ENCODE measurements at regions not wholly inside any gene's neighbourhood (a gene's known extent, or its start where the extent isn't known, plus 50 kb on each side); places are given as distances from the start of the nearest gene placed in this dataset.

- H3K27me3 Mint-ChIP-seq (ENCODE audit: unreplicated experiment), result no peaks in the 10 kb centered on the region
- no peak overlapping the region for H3K4me3 Mint-ChIP-seq (ENCODE audit: unreplicated experiment)
- H3K36me3 Mint-ChIP-seq (ENCODE audit: low read depth, unreplicated experiment), result no peaks in the 10 kb centered on the region
- H3K27ac Mint-ChIP-seq (ENCODE audit: unreplicated experiment), result no peak overlapping the region
- no peaks in the 10 kb centered on the region for H3K9me3 Mint-ChIP-seq (ENCODE audit: unreplicated experiment)
- TF ChIP-seq CTCF (IDR thresholded peaks at IDR 0.05; ENCODE audit: unreplicated experiment), result no peak
- no peaks in the 10 kb centered on the region for H3K4me1 Mint-ChIP-seq (ENCODE audit: unreplicated experiment)
- no peak for DNase-seq (ENCODE audit: low spot score)
Observed at GRCh38 chr5:128649192-128649591, 111.1 kb upstream of the FBN2 start.

DNA sequence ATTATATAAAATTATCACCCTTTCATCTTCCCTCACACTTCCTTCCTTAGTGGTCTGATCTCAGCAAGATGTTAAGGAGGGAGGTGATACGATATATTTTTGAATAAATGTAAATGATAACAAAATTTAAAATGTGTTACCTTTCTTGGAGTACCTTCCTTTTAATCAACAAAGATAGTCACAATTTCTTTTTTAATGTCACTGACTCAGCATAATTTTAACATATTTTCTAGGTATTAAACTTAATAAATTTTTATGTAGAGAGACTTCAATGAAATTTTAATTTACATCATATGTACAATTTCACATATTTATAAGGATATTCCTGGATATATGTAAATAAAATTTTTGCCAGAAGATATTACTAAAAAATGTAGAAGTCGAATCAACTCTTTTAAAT, 125.0 kb upstream of the FBN2 start:
- no peaks in the 10 kb centered on the region for H3K9me3 Mint-ChIP-seq (ENCODE audit: unreplicated experiment)
- peaks cover 6% of the 10 kb centered on the region for H3K4me1 Mint-ChIP-seq (ENCODE audit: unreplicated experiment)
- DNase-seq (ENCODE audit: low spot score), result no peak
- H3K27ac Mint-ChIP-seq (ENCODE audit: unreplicated experiment), result no peak overlapping the region
- H3K36me3 Mint-ChIP-seq (ENCODE audit: low read depth, unreplicated experiment), result no peaks in the 10 kb centered on the region
- no peak for TF ChIP-seq CTCF (IDR thresholded peaks at IDR 0.05; ENCODE audit: unreplicated experiment)
- H3K27me3 Mint-ChIP-seq (ENCODE audit: unreplicated experiment), result no peaks in the 10 kb centered on the region
- H3K4me3 Mint-ChIP-seq (ENCODE audit: unreplicated experiment), result no peak overlapping the region

DNA sequence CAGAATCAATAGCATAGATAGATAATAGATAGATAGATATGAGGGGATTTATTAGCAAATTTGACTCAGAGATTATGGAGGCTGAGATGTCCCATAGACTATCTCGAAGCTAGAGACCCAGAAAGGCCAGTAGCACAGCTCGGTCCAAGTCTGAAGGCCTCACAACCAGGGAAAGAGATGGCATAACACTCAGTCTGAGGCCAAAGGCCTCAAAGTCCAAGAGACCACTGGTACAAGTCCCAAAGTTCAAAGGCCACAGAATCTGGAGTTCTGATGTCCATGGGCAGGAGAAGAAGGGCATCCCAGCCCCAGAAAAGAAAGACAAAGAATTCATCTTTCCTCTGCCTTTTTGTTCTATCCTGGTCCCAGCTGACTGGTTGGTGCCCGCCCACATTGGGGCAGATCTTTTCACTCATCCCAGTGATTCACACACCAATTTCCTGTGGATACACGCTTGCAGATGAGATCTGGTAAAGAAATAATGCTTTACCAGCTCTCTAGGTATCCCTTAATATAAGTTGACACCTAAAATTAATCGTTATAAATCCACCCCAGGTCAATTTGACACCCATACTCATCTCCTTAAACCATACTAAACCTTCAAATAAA, 127.8 kb upstream of the FBN2 start:
- Mint-ChIP-seq H3K9me3 (ENCODE audit: unreplicated experiment) (no peaks in the 10 kb centered on the region), H3K27me3 (ENCODE audit: unreplicated experiment) (peaks cover 2% of the 10 kb centered on the region), H3K36me3 (ENCODE audit: low read depth, unreplicated experiment) (no peaks in the 10 kb centered on the region), H3K4me1 (ENCODE audit: unreplicated experiment) (no peaks in the 10 kb centered on the region), H3K4me3 (ENCODE audit: unreplicated experiment) (no peak overlapping the region), H3K27ac (ENCODE audit: unreplicated experiment) (no peak overlapping the region)
- DNase-seq (ENCODE audit: low spot score), result no peak
- no peak for TF ChIP-seq CTCF (IDR thresholded peaks at IDR 0.05; ENCODE audit: unreplicated experiment)

- no peaks in the 10 kb centered on the region for H3K4me1 Mint-ChIP-seq (ENCODE audit: unreplicated experiment)
- H3K27ac Mint-ChIP-seq (ENCODE audit: unreplicated experiment), result no peak overlapping the region
- peaks cover 2% of the 10 kb centered on the region for H3K27me3 Mint-ChIP-seq (ENCODE audit: unreplicated experiment)
- no peak for TF ChIP-seq CTCF (IDR thresholded peaks at IDR 0.05; ENCODE audit: unreplicated experiment)
- DNase-seq (ENCODE audit: low spot score), result no peak
- no peak overlapping the region for H3K4me3 Mint-ChIP-seq (ENCODE audit: unreplicated experiment)
- no peaks in the 10 kb centered on the region for H3K36me3 Mint-ChIP-seq (ENCODE audit: low read depth, unreplicated experiment)
- H3K9me3 Mint-ChIP-seq (ENCODE audit: unreplicated experiment), result no peaks in the 10 kb centered on the region
Observed at GRCh38 chr5:128667152-128667551, 129.1 kb upstream of the FBN2 start.

DNA sequence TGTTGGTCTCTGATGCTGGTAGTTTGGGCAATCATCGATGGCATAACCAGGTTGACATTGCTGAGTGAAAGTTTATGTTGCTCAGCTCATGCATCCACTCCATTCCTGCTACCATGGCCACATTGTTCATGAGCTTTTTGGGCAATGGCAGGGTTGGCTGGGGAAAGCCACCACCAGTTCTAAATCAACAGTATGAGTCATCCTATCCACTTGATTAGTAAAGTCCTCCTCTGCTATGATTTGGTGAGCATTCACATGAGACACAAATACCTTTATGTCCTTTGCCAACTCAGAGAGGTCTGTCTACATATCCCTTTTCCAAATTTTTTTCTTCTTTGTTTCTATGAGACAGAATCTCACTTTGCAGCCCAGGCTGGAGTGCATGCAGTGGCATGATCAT, 129.7 kb upstream of the FBN2 start:
- Mint-ChIP-seq H3K4me3 (ENCODE audit: unreplicated experiment) (no peak overlapping the region), H3K4me1 (ENCODE audit: unreplicated experiment) (peaks cover 3% of the 10 kb centered on the region), H3K9me3 (ENCODE audit: unreplicated experiment) (no peaks in the 10 kb centered on the region), H3K27me3 (ENCODE audit: unreplicated experiment) (peaks cover 2% of the 10 kb centered on the region), H3K27ac (ENCODE audit: unreplicated experiment) (no peak overlapping the region), H3K36me3 (ENCODE audit: low read depth, unreplicated experiment) (no peaks in the 10 kb centered on the region)
- DNase-seq (ENCODE audit: low spot score), result no peak
- no peak for TF ChIP-seq CTCF (IDR thresholded peaks at IDR 0.05; ENCODE audit: unreplicated experiment)
